Common myeloid progenitor, CD34-positive (primary cell): ENCODE measurements at regions not wholly inside any gene's neighbourhood (a gene's known extent, or its start where the extent isn't known, plus 50 kb on each side); places are given as distances from the start of the nearest gene placed in this dataset.

Source experiments
- CTCF ChIA-PET: fragments of 350-600 bp; sonication (Branson Sonifier 250); formaldehyde crosslinking; loops from one replicate; lab custom pipeline; 2021; ENCODE audit warnings: antibody characterized with exemption; lab: Charles Lee
- POLR2A ChIA-PET: fragments of 350-600 bp; sonication (Branson Sonifier 250); formaldehyde crosslinking; loops from one replicate; lab custom pipeline; 2021; ENCODE audit warnings: antibody characterized with exemption; lab: Charles Lee
- DNase-seq, 3 donors: peaks; one replicate each; pipeline versions ENCODE4 v3.0.0 to v3.0.0-alpha.2; 2013
- H3K27ac ChIP-seq, 2 experiments: 1 replicate in 1 of 2; 2 replicates in 1 of 2; pipeline ENCODE4 v1.7.0; 2013; ENCODE audit warnings: inconsistent platforms in 2 of 2, low read length in 2 of 2, mild to moderate bottlenecking in 2 of 2, low read depth in 1 of 2, moderate library complexity in 1 of 2; ENCODE audit not compliant: severe bottlenecking in 2 of 2, insufficient read depth in 1 of 2, poor library complexity in 1 of 2
- H3K27me3 ChIP-seq, 5 experiments: replicated peaks in 2 of 5; 1 replicate in 3 of 5; 2 replicates in 2 of 5; pipeline versions ENCODE4 v1.6.1 to v1.7.0; 2013; ENCODE audit warnings: low read length in 4 of 5, mild to moderate bottlenecking in 2 of 5, moderate library complexity in 2 of 5, inconsistent platforms in 1 of 5; ENCODE audit not compliant: insufficient read depth in 5 of 5, control insufficient read depth in 4 of 5
- H3K36me3 ChIP-seq, 4 experiments: 1 replicate in 2 of 4; 2 replicates in 2 of 4; pipeline versions ENCODE4 v1.6.1 to v1.7.0; 2013; ENCODE audit warnings: low read length in 3 of 4, control low read depth in 1 of 4, mild to moderate bottlenecking in 1 of 4; ENCODE audit not compliant: control insufficient read depth in 4 of 4, insufficient read depth in 4 of 4
- H3K4me1 ChIP-seq, 4 experiments: 1 replicate in 3 of 4; 2 replicates in 1 of 4; pipeline versions ENCODE4 v1.6.1 to v1.7.1; 2013; ENCODE audit warnings: low read length in 3 of 4, mild to moderate bottlenecking in 3 of 4, control low read depth in 1 of 4, inconsistent platforms in 1 of 4, moderate library complexity in 1 of 4; ENCODE audit not compliant: control insufficient read depth in 4 of 4, insufficient read depth in 4 of 4; ENCODE audit errors: control extremely low read depth in 1 of 4
- H3K4me3 ChIP-seq, 7 experiments: 1 replicate in 4 of 7; 2 replicates in 3 of 7; pipeline versions ENCODE4 v1.5.1 to v1.7.0; 2013; ENCODE audit warnings: mild to moderate bottlenecking in 7 of 7, low read length in 6 of 7, moderate library complexity in 6 of 7, inconsistent platforms in 2 of 7, low read depth in 2 of 7, control low read depth in 1 of 7; ENCODE audit not compliant: insufficient read depth in 4 of 7, control insufficient read depth in 1 of 7; ENCODE audit errors: extremely low read depth in 1 of 7
- H3K9me3 ChIP-seq, 5 experiments: 1 replicate in 4 of 5; 2 replicates in 1 of 5; pipeline versions ENCODE4 v1.6.1 to v1.7.1; 2013; ENCODE audit warnings: low read length in 4 of 5, mild to moderate bottlenecking in 2 of 5, inconsistent platforms in 1 of 5, low read depth in 1 of 5, moderate library complexity in 1 of 5; ENCODE audit not compliant: control insufficient read depth in 4 of 5, insufficient read depth in 2 of 5; ENCODE audit errors: control extremely low read depth in 1 of 5
- WGBS: methylation state at CpG from one replicate; pipeline ENCODE4 v1.1.5; 2013; ENCODE audit not compliant: insufficient coverage; 5-methylcytosine and 5-hydroxymethylcytosine counted together

DNA sequence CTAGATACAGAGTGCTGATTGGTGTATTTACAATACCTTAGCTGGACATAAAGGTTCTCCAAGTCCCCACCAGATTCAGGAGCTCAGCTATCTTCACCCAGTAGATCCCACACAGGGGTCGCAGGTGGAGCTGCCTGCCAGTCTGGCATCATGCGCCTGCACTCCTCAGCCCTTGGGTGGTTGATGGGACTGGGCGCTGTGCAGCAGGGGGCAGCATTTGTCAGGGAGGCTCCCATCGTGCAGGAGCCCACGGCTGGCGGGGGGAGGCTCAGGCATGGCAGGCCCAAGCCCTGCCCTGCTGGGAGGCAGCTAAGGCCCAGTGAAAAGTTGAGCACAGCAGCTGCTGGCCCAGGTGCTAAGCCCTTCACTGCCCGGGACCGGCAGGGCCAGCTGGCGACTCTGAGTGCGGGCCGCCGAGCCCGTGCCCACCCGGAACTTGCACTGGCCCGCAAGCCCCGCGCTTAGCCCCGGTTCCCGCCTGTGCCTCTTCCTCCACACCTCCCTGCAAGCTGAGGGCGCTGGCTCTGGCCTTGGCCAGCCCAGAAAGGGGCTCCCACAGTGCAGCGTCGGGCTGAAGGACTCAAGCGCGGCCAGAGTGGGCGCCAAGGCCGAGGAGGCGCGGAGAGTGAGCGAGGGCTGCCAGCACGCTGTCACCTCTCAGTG is 314.1 kb upstream of the ATP10B start:
- H3K4me3 ChIP-seq = no peak overlapping the region
- no peak overlapping the region for H3K27ac ChIP-seq
- no peaks in the 10 kb centered on the region for H3K27me3 ChIP-seq
- no peaks in the 10 kb centered on the region for H3K4me1 ChIP-seq
- H3K9me3 ChIP-seq = no peaks in the 10 kb centered on the region
- no peak for DNase-seq
- 95% methylated on average over 21 of the region's 30 CpGs for WGBS
- POLR2A ChIA-PET = no interaction called here
- CTCF ChIA-PET = no interaction called here
- H3K36me3 ChIP-seq = no peaks in the 10 kb centered on the region

GRCh38 chr5:161157925-161158324 is 305.9 kb upstream of the ATP10B start:
- no peaks in the 10 kb centered on the region for H3K4me1 ChIP-seq
- H3K27ac ChIP-seq = no peak overlapping the region
- ChIA-PET CTCF (no interaction called here), POLR2A (no interaction called here)
- 100% methylated on average over 2 of the region's 2 CpGs for WGBS
- H3K27me3 ChIP-seq = no peaks in the 10 kb centered on the region
- peaks cover 0 to 2% (median 0%) of the 10 kb centered on the region in 5 experiments for H3K9me3 ChIP-seq
- DNase-seq = no peak
- H3K4me3 ChIP-seq = no peak overlapping the region
- no peaks in the 10 kb centered on the region for H3K36me3 ChIP-seq

DNA sequence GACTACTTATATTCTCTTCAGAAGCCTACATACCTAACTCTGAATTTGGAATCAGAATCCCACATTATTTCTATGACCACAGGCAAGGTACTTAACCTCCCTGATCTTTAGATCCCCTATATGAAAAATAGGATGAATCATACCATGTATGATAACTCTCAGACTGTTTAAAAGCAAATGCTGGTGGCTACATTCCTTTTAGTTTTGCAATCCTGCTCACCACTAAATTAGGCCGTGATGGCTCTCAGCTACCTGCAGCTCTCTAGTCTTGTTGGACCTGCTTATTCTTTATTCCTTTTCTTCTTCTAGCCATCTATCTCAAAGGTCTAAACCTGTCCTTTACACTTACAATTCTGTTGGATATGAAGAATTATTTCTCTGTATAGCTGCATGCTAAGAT is 303.4 kb upstream of the ATP10B start:
- POLR2A ChIA-PET = no interaction called here
- no CpG with 5 or more reads among the region's 1 CpG for WGBS

DNA sequence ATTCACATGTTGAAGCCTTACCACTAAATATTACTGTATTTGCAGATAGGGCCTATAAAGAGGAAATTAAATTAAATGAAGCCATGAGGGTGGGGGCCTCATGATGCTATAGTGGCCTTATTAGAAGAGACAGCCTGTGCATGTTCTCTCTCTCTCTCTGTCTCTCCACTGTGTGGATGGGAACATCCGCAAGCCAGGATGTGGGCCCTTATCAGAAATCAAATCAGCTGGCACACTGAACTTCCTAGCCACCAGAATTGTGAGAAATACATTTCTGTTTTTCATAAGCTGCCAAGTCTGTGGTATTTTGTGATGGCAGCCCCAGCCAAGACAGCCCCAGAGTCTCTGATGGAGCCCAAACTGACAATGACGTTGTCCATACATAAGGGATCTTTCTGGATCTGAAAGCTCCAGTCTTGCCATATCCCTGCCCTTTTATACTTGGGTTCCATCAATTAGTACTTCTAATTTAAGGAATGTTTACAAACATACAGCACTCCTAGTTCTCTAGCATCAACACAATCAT is 300.5 kb upstream of the ATP10B start:
- DNase-seq = no peak
- ChIA-PET POLR2A (no interaction called here), CTCF (no interaction called here)
- no peak overlapping the region for H3K27ac ChIP-seq
- H3K4me1 ChIP-seq = no peaks in the 10 kb centered on the region
- peaks cover 0 to 2% (median 0%) of the 10 kb centered on the region in 5 experiments for H3K9me3 ChIP-seq
- WGBS = no CpG with 5 or more reads among the region's 2 CpGs
- no peaks in the 10 kb centered on the region for H3K36me3 ChIP-seq
- no peak overlapping the region for H3K4me3 ChIP-seq
- peaks cover 0 to 2% (median 0%) of the 10 kb centered on the region in 5 experiments for H3K27me3 ChIP-seq

More for the DNA sequence above, 303.4 kb upstream of the ATP10B start:
- no peak overlapping the region for H3K4me3 ChIP-seq
- no peaks in the 10 kb centered on the region for H3K4me1 ChIP-seq
- DNase-seq = no peak
- peaks cover 0 to 2% (median 0%) of the 10 kb centered on the region in 5 experiments for H3K27me3 ChIP-seq
- no peak overlapping the region for H3K27ac ChIP-seq
- CTCF ChIA-PET = no interaction called here
- H3K9me3 ChIP-seq = peaks cover 0 to 2% (median 0%) of the 10 kb centered on the region in 5 experiments
- H3K36me3 ChIP-seq = no peaks in the 10 kb centered on the region

DNA sequence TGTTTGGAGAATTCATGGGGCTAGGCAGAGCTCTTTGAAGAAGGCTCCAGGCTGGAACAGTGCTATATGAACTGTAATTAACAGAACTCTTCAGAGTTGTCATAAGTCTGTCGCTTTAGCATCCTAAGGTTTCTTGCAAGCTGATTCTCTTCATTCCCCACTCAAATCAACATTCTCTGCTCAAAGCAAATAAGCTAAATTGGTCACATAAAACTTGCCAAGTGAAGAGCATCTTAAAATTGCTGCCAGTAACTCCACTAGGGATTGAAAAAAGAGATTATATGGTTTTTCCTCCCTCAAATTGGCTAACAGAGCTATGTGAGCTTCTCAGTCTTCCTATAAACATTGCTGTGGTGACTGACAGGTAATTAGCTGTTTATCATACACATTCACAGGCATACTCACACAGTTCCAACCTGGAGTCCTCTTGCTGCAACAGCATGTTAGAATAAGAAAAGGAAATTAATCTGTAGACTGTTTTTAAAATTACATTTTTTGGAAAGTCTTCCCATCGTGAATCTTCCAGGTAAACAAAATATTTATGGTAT is 298.5 kb upstream of the ATP10B start:
- ChIA-PET CTCF (interaction anchor here (0.9 kb wide), 1 partner anchor 10 kb away, joined by 3 read pairs; no protein-coding TSS in a partner anchor), POLR2A (no interaction called here)
- Histone ChIP-seq H3K36me3 (no peaks in the 10 kb centered on the region), H3K27ac (no peak overlapping the region), H3K27me3 (peaks cover 0 to 2% (median 0%) of the 10 kb centered on the region in 5 experiments), H3K4me1 (no peaks in the 10 kb centered on the region), H3K9me3 (no peaks in the 10 kb centered on the region), H3K4me3 (no peak overlapping the region)
- no peak for DNase-seq
- WGBS = no CpG with 5 or more reads among the region's 2 CpGs

GRCh38 chr5:161149078-161149477 is 297.1 kb upstream of the ATP10B start:
- no peak overlapping the region for H3K27ac ChIP-seq
- H3K27me3 ChIP-seq = peaks cover 0 to 2% (median 0%) of the 10 kb centered on the region in 5 experiments
- ChIA-PET POLR2A (no interaction called here), CTCF (no interaction called here)
- no peaks in the 10 kb centered on the region for H3K36me3 ChIP-seq
- H3K9me3 ChIP-seq = peaks cover 0 to under 1% (median 0%) of the 10 kb centered on the region in 5 experiments
- no peak for DNase-seq
- H3K4me3 ChIP-seq = no peak overlapping the region
- no peaks in the 10 kb centered on the region for H3K4me1 ChIP-seq

DNA sequence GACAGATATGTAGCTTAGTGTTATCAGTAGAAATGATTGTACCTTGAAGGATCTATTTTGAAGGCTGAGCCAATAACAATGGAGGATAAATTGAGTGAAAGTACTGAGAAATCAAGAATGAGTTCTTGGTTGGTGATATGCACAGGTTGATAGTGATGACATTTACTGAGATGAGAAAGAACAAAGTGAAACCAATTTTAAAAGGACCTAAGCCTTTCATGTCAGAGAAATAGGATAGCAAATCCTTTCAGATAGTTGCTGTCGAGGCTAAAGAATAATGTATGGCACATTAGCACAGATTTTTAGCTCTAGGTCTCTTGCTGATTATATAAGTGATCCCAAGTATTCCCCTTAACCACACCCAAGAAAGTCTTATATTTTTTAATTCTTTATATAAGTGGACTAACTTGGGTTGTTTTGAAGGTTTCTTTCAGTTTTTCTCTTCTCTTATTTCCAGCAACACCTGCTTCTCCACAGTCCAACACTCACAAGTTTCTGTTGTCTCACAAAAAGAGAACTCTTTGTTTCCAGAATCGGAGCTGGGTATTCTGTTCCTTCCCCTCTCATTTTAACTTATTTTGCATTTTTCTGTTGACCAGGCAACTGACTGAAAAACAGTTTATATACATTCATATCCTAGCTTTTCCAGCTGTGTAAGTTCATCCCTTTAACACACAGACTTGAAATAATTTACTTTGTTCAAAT is 286.9 kb upstream of the ATP10B start:
- ChIA-PET POLR2A (no interaction called here), CTCF (no interaction called here)
- Histone ChIP-seq H3K4me3 (no peak overlapping the region), H3K9me3 (peaks cover 0 to under 1% (median 0%) of the 10 kb centered on the region in 5 experiments), H3K27me3 (no peaks in the 10 kb centered on the region), H3K4me1 (no peaks in the 10 kb centered on the region), H3K27ac (no peak overlapping the region), H3K36me3 (no peaks in the 10 kb centered on the region)
- no peak for DNase-seq
- 67% methylated on average over 1 of the region's 2 CpGs for WGBS
